ENCODE measurements at regions not wholly inside any gene's neighbourhood (a gene's known extent, or its start where the extent isn't known, plus 50 kb on each side); places are given as distances from the start of the nearest gene placed in this dataset.

DNA sequence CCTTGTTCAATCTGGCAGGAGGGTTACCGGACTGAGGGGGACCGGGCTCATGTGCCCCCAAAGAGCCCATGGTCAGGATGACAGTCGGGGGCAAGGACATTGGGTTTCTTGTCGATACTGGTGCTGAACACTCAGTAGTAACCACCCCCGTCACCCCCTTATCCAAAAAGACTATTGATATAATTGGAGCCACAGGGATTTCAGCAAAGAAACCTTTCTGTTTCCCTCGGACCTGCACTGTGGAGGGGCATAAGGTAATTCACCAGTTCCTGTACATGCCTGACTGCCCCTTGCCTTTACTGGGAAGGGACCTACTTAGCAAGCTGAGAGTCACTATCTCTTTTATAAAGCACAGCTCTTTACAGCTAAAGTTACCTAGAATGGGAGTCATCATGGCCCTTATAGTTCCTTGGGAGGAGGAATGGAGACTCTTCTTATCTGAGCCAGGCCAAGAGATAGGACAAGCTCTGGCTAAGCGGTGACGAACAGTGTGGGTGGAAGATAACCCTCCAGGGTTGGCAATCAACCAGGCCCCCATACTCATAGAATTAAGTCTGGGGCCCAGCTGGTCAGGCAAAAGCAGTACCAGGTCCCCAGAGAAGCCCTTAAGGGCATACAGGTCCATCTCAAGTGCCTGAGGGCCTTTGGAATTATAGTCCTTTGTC, 603.7 kb downstream of the UQCRFS1 start:
- FAIRE-seq (no peak), DNase-seq (ENCODE audit: insufficient read length, low spot score) (no peak)
- TF ChIP-seq POLR2AphosphoS5 (IDR thresholded peaks at IDR 0.05; ENCODE audit: low read depth, low read length) (no peak), POLR2A (IDR thresholded peaks at IDR 0.05; ENCODE audit: low read depth, low read length) (no peak), SPI1 (IDR thresholded peaks at IDR 0.05; ENCODE audit: low read depth, low read length) (no peak), PAX5 (IDR thresholded peaks at IDR 0.05; ENCODE audit: insufficient read depth, low read length, severe bottlenecking) (no peak), TAF1 (IDR thresholded peaks at IDR 0.05; ENCODE audit: low read depth, low read length) (no peak), POU2F2 (IDR thresholded peaks at IDR 0.05; ENCODE audit: low read depth, low read length) (no peak)

DNA sequence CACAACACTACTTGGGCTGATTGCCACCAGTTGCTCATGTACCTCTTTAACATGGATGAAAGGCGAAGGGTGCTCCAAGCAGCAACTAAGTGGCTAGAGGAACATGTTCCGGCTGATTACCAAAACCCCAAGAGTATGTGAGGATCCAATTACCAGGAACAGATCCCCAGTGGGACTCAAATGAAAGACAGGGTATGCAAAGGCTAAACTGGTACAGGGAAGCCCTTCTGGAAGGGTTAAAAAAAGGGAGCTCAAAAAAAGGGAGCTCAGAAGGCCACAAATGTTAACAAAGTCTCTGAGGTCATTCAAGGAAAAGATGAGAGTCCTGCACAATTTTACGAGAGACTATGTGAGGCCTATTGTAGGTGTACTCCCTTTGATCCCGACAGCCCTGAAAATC, 604.7 kb downstream of the UQCRFS1 start:
- no peak for DNase-seq (ENCODE audit: insufficient read length, low spot score)
- FAIRE-seq: no peak
- TF ChIP-seq POLR2AphosphoS5 (IDR thresholded peaks at IDR 0.05; ENCODE audit: low read depth, low read length) (no peak), TAF1 (IDR thresholded peaks at IDR 0.05; ENCODE audit: low read depth, low read length) (no peak), SPI1 (IDR thresholded peaks at IDR 0.05; ENCODE audit: low read depth, low read length) (no peak), POU2F2 (IDR thresholded peaks at IDR 0.05; ENCODE audit: low read depth, low read length) (no peak), PAX5 (IDR thresholded peaks at IDR 0.05; ENCODE audit: insufficient read depth, low read length, severe bottlenecking) (no peak), POLR2A (IDR thresholded peaks at IDR 0.05; ENCODE audit: low read depth, low read length) (no peak)

DNA sequence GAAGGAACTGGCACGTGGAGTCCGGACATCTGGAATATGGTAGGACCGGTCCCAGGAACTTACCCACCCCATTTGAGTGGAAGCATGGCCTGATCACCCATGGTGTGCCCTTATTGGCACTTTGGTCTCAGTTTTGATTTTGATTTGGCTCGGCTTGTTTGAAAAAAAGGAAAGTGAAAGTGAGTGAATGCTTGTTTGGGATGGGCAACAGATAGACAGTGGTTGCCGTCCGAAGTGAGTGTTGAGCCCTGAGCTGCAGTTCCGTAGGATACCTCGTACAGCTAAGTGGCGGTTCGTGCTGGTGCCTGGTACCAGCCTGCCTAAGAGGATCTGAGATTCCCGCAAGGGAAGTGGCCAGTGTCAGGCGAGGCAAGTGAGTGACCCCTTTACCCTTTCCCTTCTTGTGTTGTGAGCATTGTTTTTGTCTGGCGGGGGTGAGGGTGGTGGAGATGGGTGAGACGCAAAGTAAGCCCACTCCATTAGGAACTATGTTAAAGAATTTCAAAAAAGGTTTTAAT, 605.8 kb downstream of the UQCRFS1 start:
- no peak for TF ChIP-seq SPI1 (IDR thresholded peaks at IDR 0.05; ENCODE audit: low read depth, low read length)
- no peak for TF ChIP-seq POU2F2 (IDR thresholded peaks at IDR 0.05; ENCODE audit: low read depth, low read length)
- no peak for TF ChIP-seq POLR2A (IDR thresholded peaks at IDR 0.05; ENCODE audit: low read depth, low read length)
- no peak for TF ChIP-seq POLR2AphosphoS5 (IDR thresholded peaks at IDR 0.05; ENCODE audit: low read depth, low read length)
- TF ChIP-seq TAF1 (IDR thresholded peaks at IDR 0.05; ENCODE audit: low read depth, low read length): no peak
- TF ChIP-seq PAX5 (IDR thresholded peaks at IDR 0.05; ENCODE audit: insufficient read depth, low read length, severe bottlenecking): no peak
- no peak for DNase-seq (ENCODE audit: insufficient read length, low spot score)
- FAIRE-seq: no peak

DNA sequence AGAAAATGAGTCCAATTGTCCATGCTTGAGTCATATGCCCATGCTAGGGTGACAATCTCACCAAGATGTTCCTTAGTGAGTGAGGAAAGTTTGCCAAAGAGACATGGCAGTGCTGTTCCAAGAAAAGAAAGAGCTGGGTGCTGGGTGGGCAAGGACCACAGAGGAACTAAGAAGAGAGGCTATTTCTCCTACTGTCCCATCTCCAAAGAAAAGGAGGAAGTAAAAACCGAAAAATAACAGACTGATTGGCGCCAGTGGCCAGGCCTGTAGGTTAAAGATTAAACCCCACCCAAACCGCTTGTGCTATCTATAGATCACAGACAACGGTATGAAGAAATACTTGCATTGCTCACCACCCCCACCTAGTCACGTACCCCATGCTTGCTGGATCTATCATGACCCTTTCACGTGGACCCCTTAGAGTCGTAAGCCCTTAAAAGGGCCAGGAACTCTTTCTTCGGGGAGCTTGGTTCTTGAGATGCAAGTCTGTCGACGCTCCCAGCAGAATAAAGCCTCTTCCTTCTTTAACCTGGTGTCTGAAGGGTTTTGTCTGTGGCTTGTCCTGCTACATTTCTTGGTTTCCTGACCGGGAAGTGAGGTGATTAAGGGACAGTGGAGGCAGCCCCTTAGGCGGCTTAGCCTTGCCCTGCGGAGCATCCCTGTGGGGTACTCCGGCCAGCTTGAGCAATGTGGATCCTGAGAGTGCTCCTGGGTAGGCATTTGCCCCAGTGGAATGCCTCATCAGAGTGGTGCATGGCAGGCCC, 606.5 kb downstream of the UQCRFS1 start:
- TF ChIP-seq TAF1 (IDR thresholded peaks at IDR 0.05; ENCODE audit: low read depth, low read length): no peak
- TF ChIP-seq SPI1 (IDR thresholded peaks at IDR 0.05; ENCODE audit: low read depth, low read length): no peak
- TF ChIP-seq POLR2A (IDR thresholded peaks at IDR 0.05; ENCODE audit: low read depth, low read length): no peak
- no peak for FAIRE-seq
- no peak for DNase-seq (ENCODE audit: insufficient read length, low spot score)

DNA sequence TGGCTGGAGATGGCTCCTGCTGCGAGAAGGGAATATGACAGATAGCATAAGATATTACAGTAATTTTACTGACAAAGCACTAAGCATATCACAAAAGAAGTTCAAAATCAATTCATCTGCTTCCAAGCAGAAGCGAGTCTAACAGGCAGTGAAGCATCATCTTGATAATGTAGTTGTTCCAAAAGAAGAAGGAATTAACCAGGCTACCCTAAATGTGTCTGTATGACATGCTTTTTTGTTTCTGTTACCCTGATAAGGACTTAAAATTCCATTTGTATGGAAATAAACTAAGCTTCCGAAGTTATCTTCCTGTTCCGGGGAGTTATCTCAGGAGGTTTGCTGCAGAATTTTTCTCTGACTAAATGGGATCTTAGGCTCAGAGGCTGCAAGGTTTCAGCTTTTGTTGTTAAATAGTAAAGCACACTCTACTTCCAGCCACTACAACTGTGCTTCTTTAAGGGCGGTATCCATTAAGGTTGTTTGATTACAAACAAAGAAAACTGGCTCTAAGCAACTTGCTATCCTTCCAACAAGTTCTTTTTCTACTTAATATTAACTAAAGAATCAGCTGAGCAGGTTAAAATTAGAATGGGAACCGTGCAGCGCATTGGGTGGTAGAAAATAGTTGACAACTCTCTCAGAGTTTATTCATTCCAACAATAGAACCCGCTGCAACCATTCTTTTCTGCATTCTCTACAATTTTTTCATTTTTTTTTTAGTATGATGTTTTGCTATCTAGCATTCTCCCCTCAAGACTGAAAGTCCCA, 607.3 kb downstream of the UQCRFS1 start:
- TF ChIP-seq POU2F2 (IDR thresholded peaks at IDR 0.05; ENCODE audit: low read depth, low read length) (no peak), POLR2AphosphoS5 (IDR thresholded peaks at IDR 0.05; ENCODE audit: low read depth, low read length) (no peak), PAX5 (IDR thresholded peaks at IDR 0.05; ENCODE audit: insufficient read depth, low read length, severe bottlenecking) (no peak), SPI1 (IDR thresholded peaks at IDR 0.05; ENCODE audit: low read depth, low read length) (no peak), POLR2A (IDR thresholded peaks at IDR 0.05; ENCODE audit: low read depth, low read length) (no peak), TAF1 (IDR thresholded peaks at IDR 0.05; ENCODE audit: low read depth, low read length) (no peak)
- FAIRE-seq: no peak
- DNase-seq (ENCODE audit: insufficient read length, low spot score): no peak

DNA sequence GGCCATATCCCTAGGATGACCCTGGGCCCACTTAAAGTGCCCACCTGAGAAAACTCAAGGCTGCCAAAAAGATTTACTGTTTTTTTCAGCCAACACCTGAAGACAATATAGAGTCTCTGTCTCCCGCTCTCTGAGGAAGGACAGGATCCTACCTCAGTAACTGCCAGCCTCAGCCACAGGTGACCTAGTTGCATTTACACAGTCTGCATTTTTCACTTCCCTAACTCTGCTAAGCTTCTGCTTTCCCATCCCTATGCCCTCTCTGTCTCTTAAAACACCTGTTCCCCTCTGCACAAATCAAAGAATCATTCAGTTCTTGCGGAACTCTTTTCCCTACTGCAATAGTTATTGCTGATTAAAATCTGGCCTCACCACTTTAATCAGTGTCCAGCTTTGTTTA, 609.5 kb downstream of the UQCRFS1 start:
- TF ChIP-seq PAX5 (IDR thresholded peaks at IDR 0.05; ENCODE audit: insufficient read depth, low read length, severe bottlenecking) (no peak), POLR2AphosphoS5 (IDR thresholded peaks at IDR 0.05; ENCODE audit: low read depth, low read length) (no peak), TAF1 (IDR thresholded peaks at IDR 0.05; ENCODE audit: low read depth, low read length) (no peak), POLR2A (IDR thresholded peaks at IDR 0.05; ENCODE audit: low read depth, low read length) (no peak), POU2F2 (IDR thresholded peaks at IDR 0.05; ENCODE audit: low read depth, low read length) (no peak), SPI1 (IDR thresholded peaks at IDR 0.05; ENCODE audit: low read depth, low read length) (no peak)
- DNase-seq (ENCODE audit: insufficient read length, low spot score) (no peak), FAIRE-seq (no peak)

DNA sequence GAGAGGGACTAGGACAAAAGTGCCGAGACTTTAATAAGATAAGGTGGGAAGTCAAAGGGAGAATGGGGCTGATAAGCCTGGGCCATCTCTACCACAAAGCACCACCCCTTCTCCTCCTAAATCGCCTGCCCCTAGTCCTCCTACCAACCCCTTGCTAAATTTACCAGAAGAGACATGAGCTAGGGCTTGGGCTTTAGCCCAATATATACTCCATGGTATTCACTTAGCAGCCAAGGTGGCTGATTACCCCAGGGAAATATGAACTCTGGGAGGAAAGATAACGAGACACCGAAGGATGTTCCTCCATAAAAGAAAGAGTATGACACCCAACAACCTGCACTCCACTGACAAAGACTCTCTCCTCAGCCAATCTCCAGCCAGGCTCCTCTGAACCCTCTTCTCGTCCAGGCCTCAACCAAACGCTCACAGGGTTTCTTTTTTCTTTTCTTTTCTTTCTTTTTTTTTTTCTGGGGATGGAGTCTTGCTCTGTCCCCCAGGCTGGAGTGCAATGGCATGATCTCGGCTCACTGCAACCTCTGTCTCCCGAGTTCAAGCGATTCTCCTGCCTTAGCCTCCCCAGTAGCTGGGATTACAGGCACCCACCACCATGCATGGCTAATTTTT, 610.2 kb downstream of the UQCRFS1 start:
- TF ChIP-seq POLR2AphosphoS5 (IDR thresholded peaks at IDR 0.05; ENCODE audit: low read depth, low read length): no peak
- no peak for TF ChIP-seq PAX5 (IDR thresholded peaks at IDR 0.05; ENCODE audit: insufficient read depth, low read length, severe bottlenecking)
- no peak for TF ChIP-seq POU2F2 (IDR thresholded peaks at IDR 0.05; ENCODE audit: low read depth, low read length)
- TF ChIP-seq SPI1 (IDR thresholded peaks at IDR 0.05; ENCODE audit: low read depth, low read length): no peak
- TF ChIP-seq POLR2A (IDR thresholded peaks at IDR 0.05; ENCODE audit: low read depth, low read length): no peak
- no peak for TF ChIP-seq TAF1 (IDR thresholded peaks at IDR 0.05; ENCODE audit: low read depth, low read length)
- no peak for FAIRE-seq
- no peak for DNase-seq (ENCODE audit: insufficient read length, low spot score)

DNA sequence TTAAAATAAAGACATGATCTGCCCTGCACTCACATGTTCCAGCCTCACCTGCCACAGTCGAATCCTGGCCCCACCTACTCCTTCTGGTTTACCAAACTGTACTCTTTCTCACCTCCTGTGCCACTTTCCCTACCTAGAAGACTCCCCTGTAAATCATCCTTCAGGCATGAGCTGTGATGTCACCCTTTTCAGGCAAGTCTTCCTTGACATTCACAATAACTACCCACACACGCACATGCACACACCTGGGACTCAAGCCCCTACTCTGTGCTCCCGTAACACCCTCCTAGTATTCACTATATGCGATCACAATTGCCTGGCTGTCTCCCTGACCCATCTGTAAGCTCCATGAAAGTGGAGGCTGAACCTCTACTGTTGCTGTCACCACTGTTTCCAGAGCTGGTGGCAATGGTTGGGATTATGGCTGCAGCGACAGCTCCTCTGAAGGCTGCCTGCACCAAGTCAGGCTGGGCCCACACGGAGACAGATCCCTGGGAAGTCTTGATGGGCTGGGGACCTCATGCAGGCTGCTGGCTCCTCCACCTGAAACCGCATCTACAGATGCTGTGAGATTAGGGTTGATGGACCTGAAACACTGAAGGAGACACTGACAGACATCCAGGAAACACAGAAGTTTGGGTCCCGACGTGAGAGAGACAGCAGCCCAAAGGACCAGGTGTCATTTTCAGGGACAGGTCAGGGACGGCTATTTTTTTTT, 611.1 kb downstream of the UQCRFS1 start:
- DNase-seq (ENCODE audit: insufficient read length, low spot score) (no peak), FAIRE-seq (no peak)
- TF ChIP-seq TAF1 (IDR thresholded peaks at IDR 0.05; ENCODE audit: low read depth, low read length) (no peak), POU2F2 (IDR thresholded peaks at IDR 0.05; ENCODE audit: low read depth, low read length) (no peak), PAX5 (IDR thresholded peaks at IDR 0.05; ENCODE audit: insufficient read depth, low read length, severe bottlenecking) (no peak), POLR2A (IDR thresholded peaks at IDR 0.05; ENCODE audit: low read depth, low read length) (no peak), SPI1 (IDR thresholded peaks at IDR 0.05; ENCODE audit: low read depth, low read length) (no peak), POLR2AphosphoS5 (IDR thresholded peaks at IDR 0.05; ENCODE audit: low read depth, low read length) (no peak)

All from GM12891 (cell line).